ENCODE measurements at regions not wholly inside any gene's neighbourhood (a gene's known extent, or its start where the extent isn't known, plus 50 kb on each side); places are given as distances from the start of the nearest gene placed in this dataset.

GRCh38 chr4:100811046-100811445, 293.2 kb upstream of the EMCN start:
- POLR2A ChIA-PET, result no interaction called here
- H3K4me1 ChIP-seq (ENCODE audit: control insufficient read depth in 1 of 2, insufficient read depth in 2 of 2, low read length in 2 of 2), result no peaks in the 10 kb centered on the region
- no peak overlapping the region for H2AFZ ChIP-seq (ENCODE audit: low read depth, low read length, poor library complexity, severe bottlenecking)
- no peaks in the 10 kb centered on the region for H3K27me3 ChIP-seq (ENCODE audit: insufficient read depth, low read length)
- RAD21 ChIA-PET (ENCODE audit: low non-redundant PET in 1 of 2, low total read pairs in 2 of 2, uncharacterized antibody in 2 of 2, unreplicated experiment in 2 of 2), result no interaction called here
- no TSS peak for BruUV-seq (replicated peaks)
- TF ChIP-seq ZNF274 (IDR thresholded peaks at IDR 0.05; ENCODE audit: low read depth, low read length) (no peak), CTCF (IDR thresholded peaks at IDR 0.05 in 2 of 3, conservative IDR thresholded peaks at IDR 0.05 in 1 of 3; ENCODE audit: borderline replicate concordance in 1 of 3, insufficient read depth in 1 of 3, low read depth in 2 of 3, low read length in 2 of 3) (no peak), ELF1 (IDR thresholded peaks at IDR 0.05; ENCODE audit: borderline replicate concordance, low read depth) (no peak), FOSL1 (IDR thresholded peaks at IDR 0.05; ENCODE audit: low read depth) (no peak), ZFX (IDR thresholded peaks at IDR 0.05) (no peak), JUND (IDR thresholded peaks at IDR 0.05) (no peak), SP1 (IDR thresholded peaks at IDR 0.05; ENCODE audit: low read depth) (no peak), POLR2AphosphoS5 (IDR thresholded peaks at IDR 0.05; ENCODE audit: low read depth, low read length) (no peak), ZBTB33 (IDR thresholded peaks at IDR 0.05; ENCODE audit: extremely low read depth, insufficient replicate concordance, low read length) (no peak), CEBPB (IDR thresholded peaks at IDR 0.05; ENCODE audit: low read depth) (no peak), SRF (IDR thresholded peaks at IDR 0.05; ENCODE audit: low read depth) (no peak), EGR1 (IDR thresholded peaks at IDR 0.05; ENCODE audit: low read depth) (no peak), EZH2phosphoT487 (IDR thresholded peaks at IDR 0.05; ENCODE audit: borderline replicate concordance) (no peak)
- H3K9me2 ChIP-seq (ENCODE audit: insufficient read depth), result no peaks in the 10 kb centered on the region
- H3K9ac ChIP-seq (ENCODE audit: low read length), result no peak overlapping the region
- no peaks in the 10 kb centered on the region for H3K9me3 ChIP-seq (ENCODE audit: control insufficient read depth in 1 of 2, insufficient read depth in 1 of 2, low read depth in 1 of 2, low read length in 2 of 2)
- ATAC-seq, result no peak
- CTCF ChIA-PET, result no interaction called here
- no peaks in the 10 kb centered on the region for H3K36me3 ChIP-seq (ENCODE audit: control insufficient read depth in 1 of 2, insufficient read depth in 2 of 2, low read length in 2 of 2)
- no peak overlapping the region for H3K4me2 ChIP-seq (ENCODE audit: low read length)
- DNase-seq (ENCODE audit: low read depth, low spot score), result no peak
- no peak overlapping the region for H3K4me3 ChIP-seq (replicated peaks in 1 of 2; ENCODE audit: low read depth in 1 of 2, low read length in 2 of 2)
- no peaks in the 10 kb centered on the region for H3K79me2 ChIP-seq (ENCODE audit: insufficient read depth, low read length)
- H4K20me1 ChIP-seq (ENCODE audit: insufficient read depth), result no peaks in the 10 kb centered on the region
- H3K27ac ChIP-seq (ENCODE audit: low read depth, low read length), result no peak overlapping the region
- intact Hi-C loops (cut with micrococcal nuclease), result no loop called here
